ENCODE measurements at regions not wholly inside any gene's neighbourhood (a gene's known extent, or its start where the extent isn't known, plus 50 kb on each side); places are given as distances from the start of the nearest gene placed in this dataset.

DNA sequence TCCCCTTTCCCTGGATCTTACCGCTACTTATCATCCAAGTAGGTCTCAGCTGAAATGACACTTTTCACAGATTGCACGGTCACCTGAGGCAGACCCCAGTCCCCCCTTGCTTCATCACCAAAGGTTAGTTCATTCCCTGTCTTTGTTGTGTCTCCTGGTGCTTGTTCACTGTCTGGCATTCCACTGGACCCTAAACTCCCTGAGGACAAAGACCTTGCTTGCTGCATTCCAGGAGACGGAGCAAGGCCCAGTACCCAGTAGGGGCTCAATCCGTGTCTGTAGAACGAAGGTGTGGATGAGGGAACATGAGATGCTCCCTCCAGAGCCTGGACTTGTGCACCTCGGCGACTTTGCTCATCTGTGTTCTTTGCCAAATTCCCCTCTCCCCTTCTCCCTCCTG, 160.0 kb downstream of the RAB11FIP2 start:
- H3K4me3 ChIP-seq (ENCODE audit: extremely low read depth, insufficient read depth, low read length, poor library complexity, severe bottlenecking) = no peak overlapping the region
- 86 to 89% methylated on average over 7 of the region's 7 CpGs for WGBS, 2 experiments (ENCODE audit: insufficient coverage in 2 of 2)
- no peaks in the 10 kb centered on the region for H3K36me3 ChIP-seq (ENCODE audit: control insufficient read depth, insufficient read depth, low read length)
- H3K4me1 ChIP-seq (ENCODE audit: control insufficient read depth, insufficient read depth, low read length, poor library complexity, severe bottlenecking) = peaks cover 6% of the 10 kb centered on the region
- H3K9me3 ChIP-seq (ENCODE audit: control insufficient read depth, low read length) = no peaks in the 10 kb centered on the region
- H3K27ac ChIP-seq (ENCODE audit: low read depth, low read length, severe bottlenecking) = no peak overlapping the region

DNA sequence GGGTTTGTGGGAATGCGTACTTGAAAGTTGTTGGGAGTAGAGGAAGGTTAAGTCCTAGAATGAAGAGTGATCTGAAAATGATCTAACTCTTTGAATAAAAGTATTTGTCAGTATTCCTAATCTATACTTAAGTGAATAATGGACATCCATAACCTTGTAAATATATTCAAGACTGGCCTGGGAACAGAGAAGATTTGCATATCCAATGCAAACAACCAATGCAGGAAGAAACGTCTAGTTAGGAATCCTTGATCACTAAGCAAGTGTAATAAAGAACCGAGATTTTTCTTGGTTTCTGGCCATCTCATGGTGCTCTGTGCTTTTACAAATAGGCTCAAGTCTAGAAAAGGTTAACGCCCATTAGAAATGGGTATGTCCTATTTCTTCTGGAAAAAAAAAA, 157.1 kb downstream of the RAB11FIP2 start:
- Histone ChIP-seq H3K36me3 (ENCODE audit: control insufficient read depth, insufficient read depth, low read length) (no peaks in the 10 kb centered on the region), H3K4me1 (ENCODE audit: control insufficient read depth, insufficient read depth, low read length, poor library complexity, severe bottlenecking) (peaks cover 6% of the 10 kb centered on the region), H3K27ac (ENCODE audit: low read depth, low read length, severe bottlenecking) (no peak overlapping the region), H3K4me3 (ENCODE audit: extremely low read depth, insufficient read depth, low read length, poor library complexity, severe bottlenecking) (no peak overlapping the region), H3K9me3 (ENCODE audit: control insufficient read depth, low read length) (no peaks in the 10 kb centered on the region)
- 90 to 91% methylated on average over 3 of the region's 4 CpGs for WGBS, 2 experiments (ENCODE audit: insufficient coverage in 2 of 2)

DNA sequence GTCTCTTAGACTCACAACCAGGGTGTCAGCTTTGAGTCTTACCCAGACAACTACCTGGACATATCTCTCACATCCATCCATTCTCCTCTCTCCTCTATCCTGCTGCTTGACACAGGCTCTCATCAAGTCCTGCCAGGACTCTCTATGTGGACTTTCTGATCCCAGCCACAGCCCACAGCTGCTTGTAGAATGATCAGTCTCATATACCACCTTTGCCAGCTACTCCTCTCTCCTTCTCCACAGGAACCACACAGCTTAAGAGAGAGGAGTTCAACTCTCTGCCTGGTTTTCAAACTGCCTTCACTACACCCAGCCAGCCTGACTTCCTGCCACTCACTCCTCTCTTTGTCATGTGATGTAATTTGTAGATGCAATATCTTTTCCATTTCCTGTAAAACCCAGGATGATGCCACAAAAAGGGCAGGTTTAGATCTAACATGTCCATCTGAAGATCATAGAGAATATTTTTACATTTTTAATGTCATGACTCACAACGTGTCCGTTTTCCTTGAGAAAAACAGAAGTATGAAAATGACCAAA, 154.0 kb downstream of the RAB11FIP2 start:
- H3K36me3 ChIP-seq (ENCODE audit: control insufficient read depth, insufficient read depth, low read length) = no peaks in the 10 kb centered on the region
- no peak overlapping the region for H3K4me3 ChIP-seq (ENCODE audit: extremely low read depth, insufficient read depth, low read length, poor library complexity, severe bottlenecking)
- H3K27ac ChIP-seq (ENCODE audit: low read depth, low read length, severe bottlenecking) = peak overlapping the region; percentile 18
- H3K9me3 ChIP-seq (ENCODE audit: control insufficient read depth, low read length) = no peaks in the 10 kb centered on the region
- no CpG with 5 or more reads among the region's 2 CpGs for WGBS, 2 experiments (ENCODE audit: insufficient coverage in 2 of 2)
- H3K4me1 ChIP-seq (ENCODE audit: control insufficient read depth, insufficient read depth, low read length, poor library complexity, severe bottlenecking) = no peaks in the 10 kb centered on the region

DNA sequence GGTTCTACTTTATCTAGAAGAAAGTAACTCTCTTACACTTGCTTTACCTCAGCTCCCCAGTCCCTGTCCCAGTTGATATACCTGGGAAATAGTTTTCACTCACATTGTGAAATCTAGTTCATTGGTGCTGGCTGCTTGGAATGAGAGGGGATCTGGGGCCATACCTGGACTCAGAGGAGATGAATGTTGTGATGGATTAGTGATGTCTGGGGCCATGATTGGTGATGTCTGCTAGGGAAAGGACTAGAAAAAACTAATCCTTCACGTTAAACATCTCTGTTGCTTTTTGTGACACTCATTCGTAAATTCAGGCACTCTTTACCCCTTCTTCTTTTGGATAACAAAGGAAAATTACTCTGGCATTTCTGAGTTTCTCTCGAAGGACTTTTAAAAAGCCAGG, 152.4 kb downstream of the RAB11FIP2 start:
- 50 to 93% methylated on average over 1 to 2 of the region's 3 CpGs for WGBS, 2 experiments (ENCODE audit: insufficient coverage in 2 of 2)
- no peak overlapping the region for H3K4me3 ChIP-seq (ENCODE audit: extremely low read depth, insufficient read depth, low read length, poor library complexity, severe bottlenecking)
- no peaks in the 10 kb centered on the region for H3K9me3 ChIP-seq (ENCODE audit: control insufficient read depth, low read length)
- no peaks in the 10 kb centered on the region for H3K36me3 ChIP-seq (ENCODE audit: control insufficient read depth, insufficient read depth, low read length)
- no peak overlapping the region for H3K27ac ChIP-seq (ENCODE audit: low read depth, low read length, severe bottlenecking)
- H3K4me1 ChIP-seq (ENCODE audit: control insufficient read depth, insufficient read depth, low read length, poor library complexity, severe bottlenecking) = no peaks in the 10 kb centered on the region

DNA sequence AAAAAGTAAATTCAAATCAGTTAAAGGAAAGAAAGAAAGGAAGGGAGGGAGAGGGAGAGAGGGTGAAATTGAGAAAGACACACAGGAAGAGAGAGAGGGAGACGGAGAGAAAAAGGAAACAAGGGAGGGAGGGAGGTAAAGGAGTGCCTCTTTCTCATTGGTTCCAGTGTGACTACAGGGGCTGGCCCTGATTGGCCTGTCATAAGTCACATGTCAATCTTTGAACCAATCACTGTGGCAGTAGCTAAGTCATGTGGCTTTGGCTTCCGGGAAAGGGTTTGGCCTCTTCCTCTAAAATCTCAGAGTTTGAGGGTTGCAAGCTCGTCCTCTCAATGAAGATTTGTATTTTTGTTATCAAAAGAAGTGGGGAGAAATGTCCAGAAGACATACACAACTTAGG, 150.2 kb downstream of the RAB11FIP2 start:
- Histone ChIP-seq H3K36me3 (ENCODE audit: control insufficient read depth, insufficient read depth, low read length) (no peaks in the 10 kb centered on the region), H3K4me1 (ENCODE audit: control insufficient read depth, insufficient read depth, low read length, poor library complexity, severe bottlenecking) (no peaks in the 10 kb centered on the region), H3K4me3 (ENCODE audit: extremely low read depth, insufficient read depth, low read length, poor library complexity, severe bottlenecking) (no peak overlapping the region), H3K27ac (ENCODE audit: low read depth, low read length, severe bottlenecking) (no peak overlapping the region), H3K9me3 (ENCODE audit: control insufficient read depth, low read length) (no peaks in the 10 kb centered on the region)
- WGBS, 2 experiments (ENCODE audit: insufficient coverage in 2 of 2) = 90 to 100% methylated on average over 2 of the region's 3 CpGs

DNA sequence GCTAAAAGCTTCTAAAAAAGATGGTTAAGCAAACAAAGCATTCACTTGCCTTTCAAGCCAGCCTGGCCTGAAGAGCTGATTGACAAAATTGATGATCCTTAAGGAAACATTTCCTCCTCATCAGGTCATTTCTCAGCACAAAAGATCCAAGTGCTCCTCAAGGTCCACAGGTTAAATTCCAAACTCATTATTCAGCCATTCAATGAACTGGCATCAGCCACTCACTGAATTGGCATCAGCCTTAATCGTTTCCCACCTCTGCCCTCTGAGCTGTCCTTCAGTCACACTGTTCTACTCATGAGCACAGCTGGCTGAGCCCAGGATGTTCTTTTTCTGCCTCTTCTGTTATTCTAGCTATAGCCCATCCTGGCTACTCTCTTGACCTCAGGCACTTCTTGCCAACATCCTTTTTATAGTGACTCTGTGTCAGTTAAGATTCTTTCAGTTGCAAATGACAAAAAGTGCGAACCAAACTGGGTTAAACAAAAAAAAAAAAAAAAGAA, 147.5 kb downstream of the RAB11FIP2 start:
- H3K36me3 ChIP-seq (ENCODE audit: control insufficient read depth, insufficient read depth, low read length) = no peaks in the 10 kb centered on the region
- no peaks in the 10 kb centered on the region for H3K9me3 ChIP-seq (ENCODE audit: control insufficient read depth, low read length)
- no peak overlapping the region for H3K27ac ChIP-seq (ENCODE audit: low read depth, low read length, severe bottlenecking)
- H3K4me3 ChIP-seq (ENCODE audit: extremely low read depth, insufficient read depth, low read length, poor library complexity, severe bottlenecking) = no peak overlapping the region
- H3K4me1 ChIP-seq (ENCODE audit: control insufficient read depth, insufficient read depth, low read length, poor library complexity, severe bottlenecking) = no peaks in the 10 kb centered on the region
- WGBS, 2 experiments (ENCODE audit: insufficient coverage in 2 of 2) = 24 to 31% methylated on average over 2 of the region's 2 CpGs

DNA sequence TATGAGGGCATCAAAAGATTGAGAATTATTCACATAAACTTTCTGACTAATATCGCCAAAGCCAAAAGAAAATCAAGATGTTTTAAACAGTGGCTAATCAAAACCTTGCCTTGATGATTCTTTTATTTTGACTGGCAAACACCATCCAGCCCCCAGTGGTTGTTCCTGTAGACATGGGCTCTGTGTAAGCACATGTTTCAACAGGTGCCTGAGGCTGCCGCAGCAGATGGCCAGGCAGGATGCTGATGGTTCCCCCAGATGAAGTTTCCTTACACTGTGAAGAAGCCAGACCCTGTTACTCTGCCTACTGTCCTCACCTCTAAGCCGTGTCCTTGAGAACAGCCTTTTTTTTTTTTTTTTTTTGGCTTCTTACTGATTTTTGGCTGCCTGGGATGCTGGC, 146.5 kb downstream of the RAB11FIP2 start:
- 83 to 100% methylated on average over 1 to 2 of the region's 3 CpGs for WGBS, 2 experiments (ENCODE audit: insufficient coverage in 2 of 2)
- Histone ChIP-seq H3K36me3 (ENCODE audit: control insufficient read depth, insufficient read depth, low read length) (no peaks in the 10 kb centered on the region), H3K9me3 (ENCODE audit: control insufficient read depth, low read length) (no peaks in the 10 kb centered on the region), H3K27ac (ENCODE audit: low read depth, low read length, severe bottlenecking) (no peak overlapping the region), H3K4me3 (ENCODE audit: extremely low read depth, insufficient read depth, low read length, poor library complexity, severe bottlenecking) (no peak overlapping the region), H3K4me1 (ENCODE audit: control insufficient read depth, insufficient read depth, low read length, poor library complexity, severe bottlenecking) (no peaks in the 10 kb centered on the region)

DNA sequence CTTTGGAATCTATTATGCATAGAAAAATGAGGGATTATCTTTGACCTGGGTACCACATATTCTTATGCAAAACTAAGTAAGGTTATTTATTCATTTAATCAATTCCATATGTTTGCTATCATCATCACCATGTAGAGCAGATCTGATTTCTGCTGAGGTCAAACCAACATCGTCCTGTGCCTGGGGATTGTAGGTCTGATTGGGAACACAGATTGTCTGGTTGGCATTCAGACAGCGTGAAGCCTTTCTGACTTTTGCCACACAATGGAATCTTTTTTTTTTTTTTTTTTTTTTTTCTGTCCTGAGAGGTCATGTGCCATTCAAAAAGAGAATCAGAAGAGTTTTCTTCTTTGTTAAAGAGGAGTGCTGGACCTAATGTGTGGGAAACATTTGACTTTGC, 142.9 kb downstream of the RAB11FIP2 start:
- WGBS, 2 experiments (ENCODE audit: insufficient coverage in 2 of 2) = 59% methylated on average over 2 of the region's 2 CpGs; no CpG with 5 or more reads in 1 of the 2 experiments
- H3K4me1 ChIP-seq (ENCODE audit: control insufficient read depth, insufficient read depth, low read length, poor library complexity, severe bottlenecking) = no peaks in the 10 kb centered on the region
- H3K9me3 ChIP-seq (ENCODE audit: control insufficient read depth, low read length) = no peaks in the 10 kb centered on the region
- no peak overlapping the region for H3K27ac ChIP-seq (ENCODE audit: low read depth, low read length, severe bottlenecking)
- no peaks in the 10 kb centered on the region for H3K36me3 ChIP-seq (ENCODE audit: control insufficient read depth, insufficient read depth, low read length)
- no peak overlapping the region for H3K4me3 ChIP-seq (ENCODE audit: extremely low read depth, insufficient read depth, low read length, poor library complexity, severe bottlenecking)

DNA sequence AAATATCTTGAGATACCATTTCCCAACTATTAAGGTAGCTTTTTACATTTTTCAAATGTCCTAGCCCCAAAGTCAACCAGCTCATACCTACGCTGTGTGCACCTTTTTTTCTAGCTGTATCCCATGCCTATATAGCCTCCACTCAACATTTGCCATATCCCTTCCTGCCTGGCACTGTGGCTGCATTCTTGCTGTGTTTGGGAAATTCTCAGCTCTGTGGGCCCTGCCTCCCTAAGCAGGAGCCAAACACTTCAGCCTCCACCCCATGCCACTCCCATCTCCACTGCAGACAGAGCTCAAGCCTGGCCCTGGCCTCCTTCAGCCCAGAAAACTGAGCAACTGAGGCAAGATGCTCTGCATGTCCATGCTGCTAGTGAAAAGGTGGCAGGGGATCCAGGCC, 141.3 kb downstream of the RAB11FIP2 start:
- no peak overlapping the region for H3K27ac ChIP-seq (ENCODE audit: low read depth, low read length, severe bottlenecking)
- no peak overlapping the region for H3K4me3 ChIP-seq (ENCODE audit: extremely low read depth, insufficient read depth, low read length, poor library complexity, severe bottlenecking)
- no peaks in the 10 kb centered on the region for H3K36me3 ChIP-seq (ENCODE audit: control insufficient read depth, insufficient read depth, low read length)
- H3K9me3 ChIP-seq (ENCODE audit: control insufficient read depth, low read length) = no peaks in the 10 kb centered on the region
- H3K4me1 ChIP-seq (ENCODE audit: control insufficient read depth, insufficient read depth, low read length, poor library complexity, severe bottlenecking) = no peaks in the 10 kb centered on the region
- WGBS, 2 experiments (ENCODE audit: insufficient coverage in 2 of 2) = 83 to 100% methylated on average over 1 of the region's 1 CpG

DNA sequence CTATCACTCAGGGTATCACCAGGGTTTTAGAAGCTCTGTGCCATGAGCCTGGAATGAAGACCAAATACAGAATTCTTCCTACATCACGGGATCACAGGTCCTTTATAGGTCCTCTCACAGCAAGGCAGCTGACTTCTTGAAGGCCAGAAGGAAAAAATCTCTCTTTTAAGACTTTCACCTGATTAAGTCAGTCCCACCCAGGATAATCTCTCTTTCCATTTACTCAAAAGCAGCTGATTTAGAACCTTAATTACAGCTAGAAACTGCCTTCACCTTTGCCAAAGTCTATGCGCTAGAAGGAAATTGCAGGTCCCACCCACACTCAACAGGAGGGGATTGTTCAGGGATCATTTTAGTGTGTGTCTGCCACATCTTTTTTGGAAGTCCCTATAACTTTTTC, 135.1 kb downstream of the RAB11FIP2 start:
- H3K4me1 ChIP-seq (ENCODE audit: control insufficient read depth, insufficient read depth, low read length, poor library complexity, severe bottlenecking) = no peaks in the 10 kb centered on the region
- H3K9me3 ChIP-seq (ENCODE audit: control insufficient read depth, low read length) = no peaks in the 10 kb centered on the region
- H3K4me3 ChIP-seq (ENCODE audit: extremely low read depth, insufficient read depth, low read length, poor library complexity, severe bottlenecking) = no peak overlapping the region
- no peak overlapping the region for H3K27ac ChIP-seq (ENCODE audit: low read depth, low read length, severe bottlenecking)
- 33 to 71% methylated on average over 1 to 2 of the region's 2 CpGs for WGBS, 2 experiments (ENCODE audit: insufficient coverage in 2 of 2)
- no peaks in the 10 kb centered on the region for H3K36me3 ChIP-seq (ENCODE audit: control insufficient read depth, insufficient read depth, low read length)

DNA sequence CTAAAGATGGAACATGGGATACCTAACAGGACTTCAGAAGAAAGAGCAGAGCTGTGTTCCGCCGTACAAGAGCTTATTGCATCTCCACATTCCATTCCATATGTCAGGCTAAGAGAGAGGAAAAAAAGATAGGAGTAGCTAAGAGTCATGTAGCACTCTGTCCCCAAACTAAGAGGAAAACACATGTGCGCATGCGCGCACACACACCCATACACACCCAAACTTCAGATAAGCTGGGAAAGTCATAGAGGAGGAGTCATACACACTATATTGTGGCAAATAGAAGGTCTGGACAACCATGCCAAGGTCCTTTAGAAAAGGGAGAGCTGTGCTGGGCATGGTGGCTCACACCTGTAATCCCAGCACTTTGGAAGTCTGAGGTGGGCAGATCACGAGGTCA, 132.4 kb downstream of the RAB11FIP2 start:
- Histone ChIP-seq H3K4me1 (ENCODE audit: control insufficient read depth, insufficient read depth, low read length, poor library complexity, severe bottlenecking) (no peaks in the 10 kb centered on the region), H3K4me3 (ENCODE audit: extremely low read depth, insufficient read depth, low read length, poor library complexity, severe bottlenecking) (no peak overlapping the region), H3K36me3 (ENCODE audit: control insufficient read depth, insufficient read depth, low read length) (no peaks in the 10 kb centered on the region), H3K9me3 (ENCODE audit: control insufficient read depth, low read length) (no peaks in the 10 kb centered on the region), H3K27ac (ENCODE audit: low read depth, low read length, severe bottlenecking) (no peak overlapping the region)
- WGBS, 2 experiments (ENCODE audit: insufficient coverage in 2 of 2) = 70% methylated on average over 2 of the region's 6 CpGs; no CpG with 5 or more reads in 1 of the 2 experiments
